ENCODE measurements at regions not wholly inside any gene's neighbourhood (a gene's known extent, or its start where the extent isn't known, plus 50 kb on each side); places are given as distances from the start of the nearest gene placed in this dataset.
"Not testable (repeated sequence)": the region's sequence is repeated elsewhere in the genome, so short reads cannot be mapped to it uniquely, and the experiment has no call there.

- TF ChIP-seq CTCF (IDR thresholded peaks at IDR 0.05; ENCODE audit: low read depth, low read length): no peak
- DNase-seq (ENCODE audit: low read depth, low spot score): no peak
- in situ Hi-C loops (cut with HindIII; ENCODE audit: low sequenced_read_pairs): no loop called here
- no peak overlapping the region for H3K4me3 ChIP-seq (ENCODE audit: low read depth, low read length)
Observed at GRCh38 chr22:19599626-19600243, 75.5 kb upstream of the CLDN5 start.

- DNase-seq (ENCODE audit: low read depth, low spot score); in situ Hi-C loops (cut with HindIII; ENCODE audit: low sequenced_read_pairs); H3K4me3 ChIP-seq (ENCODE audit: low read depth, low read length): not testable (repeated sequence)
Observed at GRCh38 chr22:19603346-19603745, 79.1 kb upstream of the CLDN5 start.

- no peak overlapping the region for H3K4me3 ChIP-seq (ENCODE audit: low read depth, low read length)
- no peak for DNase-seq (ENCODE audit: low read depth, low spot score)
- TF ChIP-seq CTCF (IDR thresholded peaks at IDR 0.05; ENCODE audit: low read depth, low read length): no peak
- in situ Hi-C loops (cut with HindIII; ENCODE audit: low sequenced_read_pairs): no loop called here
Observed at GRCh38 chr22:19603767-19604166, 79.6 kb upstream of the CLDN5 start.

- no peak overlapping the region for H3K4me3 ChIP-seq (ENCODE audit: low read depth, low read length)
- in situ Hi-C loops (cut with HindIII; ENCODE audit: low sequenced_read_pairs): no loop called here
- TF ChIP-seq CTCF (IDR thresholded peaks at IDR 0.05; ENCODE audit: low read depth, low read length): no peak
- no peak for DNase-seq (ENCODE audit: low read depth, low spot score)
Observed at GRCh38 chr22:19604711-19605268, 80.6 kb upstream of the CLDN5 start.

- DNase-seq (ENCODE audit: low read depth, low spot score): no peak
- H3K4me3 ChIP-seq (ENCODE audit: low read depth, low read length): no peak overlapping the region
- in situ Hi-C loops (cut with HindIII; ENCODE audit: low sequenced_read_pairs): no loop called here
- TF ChIP-seq CTCF (IDR thresholded peaks at IDR 0.05; ENCODE audit: low read depth, low read length): no peak
Observed at GRCh38 chr22:19605508-19606331, 81.5 kb upstream of the CLDN5 start.

- in situ Hi-C loops (cut with HindIII; ENCODE audit: low sequenced_read_pairs): no loop called here
- no peak for TF ChIP-seq CTCF (IDR thresholded peaks at IDR 0.05; ENCODE audit: low read depth, low read length)
- H3K4me3 ChIP-seq (ENCODE audit: low read depth, low read length): no peak overlapping the region
- no peak for DNase-seq (ENCODE audit: low read depth, low spot score)
Observed at GRCh38 chr22:19606332-19607191, 82.4 kb upstream of the CLDN5 start.
